ENCODE measurements at regions not wholly inside any gene's neighbourhood (a gene's known extent, or its start where the extent isn't known, plus 50 kb on each side); places are given as distances from the start of the nearest gene placed in this dataset.

DNA sequence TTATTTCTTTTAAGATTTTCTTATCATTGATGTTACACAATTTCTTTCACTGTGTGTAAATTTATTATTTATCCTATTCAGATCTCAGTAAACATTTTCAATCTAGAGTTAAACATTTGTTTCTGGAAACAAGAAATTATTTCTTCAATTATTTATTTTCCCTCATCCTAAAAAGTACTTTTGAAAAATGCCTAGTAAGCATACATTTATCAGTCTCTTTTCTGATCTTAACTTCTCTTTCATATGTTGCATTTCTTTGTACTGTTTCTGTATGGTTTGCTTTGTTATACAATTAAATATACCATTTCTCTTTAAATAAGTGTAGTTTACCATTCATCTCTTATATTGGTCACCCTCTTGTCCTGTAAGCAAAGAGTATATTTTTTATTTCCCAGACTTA is 263.2 kb downstream of the C12orf50 start:
- no peaks in the 10 kb centered on the region for H3K79me2 ChIP-seq (ENCODE audit: control insufficient read depth, insufficient read depth, low read length)
- H2AFZ ChIP-seq (ENCODE audit: insufficient read depth, low read depth, low read length, poor library complexity, severe bottlenecking) = no peak overlapping the region
- H4K20me1 ChIP-seq (ENCODE audit: control insufficient read depth, insufficient read depth, low read length, poor library complexity, severe bottlenecking) = no peaks in the 10 kb centered on the region
- no peak for ATAC-seq (ENCODE audit: low read depth)
- no peaks in the 10 kb centered on the region for H3K4me1 ChIP-seq (ENCODE audit: control insufficient read depth in 2 of 2, insufficient read depth in 2 of 2, low read length in 2 of 2)
- Mint-ChIP-seq H3K9me3 (ENCODE audit: insufficient read depth) (no peaks in the 10 kb centered on the region), H3K27me3 (no peaks in the 10 kb centered on the region), H3K4me1 (no peaks in the 10 kb centered on the region), H3K27ac (no peak overlapping the region), H3K4me3 (no peak overlapping the region)
- ChIA-PET POLR2A (no interaction called here), CTCF (no interaction called here)
- DNase-seq = no peak
- H3K27ac ChIP-seq (ENCODE audit: low read length in 2 of 2) = no peak overlapping the region
- H3K36me3 ChIP-seq (replicated peaks in 1 of 2; ENCODE audit: control extremely low read depth in 1 of 2, control insufficient read depth in 1 of 2, extremely low read depth in 1 of 2, insufficient read depth in 2 of 2, low read length in 1 of 2) = no peaks in the 10 kb centered on the region
- intact Hi-C loops (cut with micrococcal nuclease) = no loop called here
- H3K9ac ChIP-seq (ENCODE audit: low read length) = no peak overlapping the region
- H3K9me3 ChIP-seq (ENCODE audit: control extremely low read depth in 1 of 3, control insufficient read depth in 2 of 3, insufficient read depth in 1 of 3, low read length in 2 of 3) = no peaks in the 10 kb centered on the region
- TF ChIP-seq EZH2 (IDR thresholded peaks at IDR 0.05; ENCODE audit: borderline replicate concordance, insufficient read depth, low read depth, low read length, poor library complexity, severe bottlenecking) (no peak), CTCF (IDR thresholded peaks at IDR 0.05) (no peak)
- H3K4me3 ChIP-seq (ENCODE audit: control extremely low read depth in 1 of 5, extremely low read depth in 1 of 5, insufficient read depth in 1 of 5, low read depth in 2 of 5, low read length in 4 of 5) = no peak overlapping the region
- H3K4me2 ChIP-seq (replicated peaks; ENCODE audit: low read depth, low read length, poor library complexity, severe bottlenecking) = no peak overlapping the region
- no peaks in the 10 kb centered on the region for H3K27me3 ChIP-seq (replicated peaks in 1 of 4; ENCODE audit: control extremely low read depth in 1 of 4, control insufficient read depth in 3 of 4, insufficient read depth in 4 of 4, low read length in 3 of 4)

DNA sequence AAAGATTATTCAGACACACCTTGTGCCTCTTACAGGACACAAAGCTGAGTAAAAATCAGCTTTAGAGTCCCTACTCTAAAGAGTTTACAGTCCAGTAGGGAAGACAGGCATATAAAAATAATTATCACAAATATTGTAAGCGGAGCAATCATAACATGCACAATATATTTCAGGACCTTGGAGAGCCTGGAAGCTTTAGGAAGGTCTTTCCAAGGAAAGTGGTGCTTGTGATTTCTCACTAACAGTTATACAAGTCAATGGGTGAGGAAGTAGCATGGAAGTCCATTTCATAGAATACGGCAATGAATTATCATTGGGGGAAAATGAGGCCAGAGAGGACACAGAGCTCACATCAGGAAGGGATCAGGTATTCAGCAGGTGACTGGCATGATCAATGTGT is 268.3 kb downstream of the C12orf50 start:
- H3K27me3 ChIP-seq (replicated peaks in 1 of 4; ENCODE audit: control extremely low read depth in 1 of 4, control insufficient read depth in 3 of 4, insufficient read depth in 4 of 4, low read length in 3 of 4) = no peaks in the 10 kb centered on the region
- H2AFZ ChIP-seq (ENCODE audit: insufficient read depth, low read depth, low read length, poor library complexity, severe bottlenecking) = no peak overlapping the region
- no peak for ATAC-seq (ENCODE audit: low read depth)
- H3K79me2 ChIP-seq (ENCODE audit: control insufficient read depth, insufficient read depth, low read length) = no peaks in the 10 kb centered on the region
- Mint-ChIP-seq H3K27me3 (no peaks in the 10 kb centered on the region), H3K9me3 (ENCODE audit: insufficient read depth) (no peaks in the 10 kb centered on the region), H3K4me1 (no peaks in the 10 kb centered on the region), H3K4me3 (no peak overlapping the region), H3K27ac (no peak overlapping the region)
- no peak for TF ChIP-seq EZH2 (IDR thresholded peaks at IDR 0.05; ENCODE audit: borderline replicate concordance, insufficient read depth, low read depth, low read length, poor library complexity, severe bottlenecking)
- no peak for TF ChIP-seq CTCF (IDR thresholded peaks at IDR 0.05)
- no peak overlapping the region for H3K4me3 ChIP-seq (ENCODE audit: control extremely low read depth in 1 of 5, extremely low read depth in 1 of 5, insufficient read depth in 1 of 5, low read depth in 2 of 5, low read length in 4 of 5)
- H3K4me1 ChIP-seq (ENCODE audit: control insufficient read depth in 2 of 2, insufficient read depth in 2 of 2, low read length in 2 of 2) = no peaks in the 10 kb centered on the region
- no peaks in the 10 kb centered on the region for H3K36me3 ChIP-seq (replicated peaks in 1 of 2; ENCODE audit: control extremely low read depth in 1 of 2, control insufficient read depth in 1 of 2, extremely low read depth in 1 of 2, insufficient read depth in 2 of 2, low read length in 1 of 2)
- H3K9ac ChIP-seq (ENCODE audit: low read length) = no peak overlapping the region
- no peak overlapping the region for H3K27ac ChIP-seq (ENCODE audit: low read length in 2 of 2)
- ChIA-PET POLR2A (no interaction called here), CTCF (no interaction called here)
- intact Hi-C loops (cut with micrococcal nuclease) = no loop called here
- H3K4me2 ChIP-seq (replicated peaks; ENCODE audit: low read depth, low read length, poor library complexity, severe bottlenecking) = no peak overlapping the region
- no CpG with 5 or more reads among the region's 2 CpGs for WGBS (ENCODE audit: insufficient coverage)
- no peaks in the 10 kb centered on the region for H4K20me1 ChIP-seq (ENCODE audit: control insufficient read depth, insufficient read depth, low read length, poor library complexity, severe bottlenecking)
- no peaks in the 10 kb centered on the region for H3K9me3 ChIP-seq (ENCODE audit: control extremely low read depth in 1 of 3, control insufficient read depth in 2 of 3, insufficient read depth in 1 of 3, low read length in 2 of 3)
- no peak for DNase-seq

Data from B cell (primary cell).